ENCODE measurements at regions not wholly inside any gene's neighbourhood (a gene's known extent, or its start where the extent isn't known, plus 50 kb on each side); places are given as distances from the start of the nearest gene placed in this dataset.

DNA sequence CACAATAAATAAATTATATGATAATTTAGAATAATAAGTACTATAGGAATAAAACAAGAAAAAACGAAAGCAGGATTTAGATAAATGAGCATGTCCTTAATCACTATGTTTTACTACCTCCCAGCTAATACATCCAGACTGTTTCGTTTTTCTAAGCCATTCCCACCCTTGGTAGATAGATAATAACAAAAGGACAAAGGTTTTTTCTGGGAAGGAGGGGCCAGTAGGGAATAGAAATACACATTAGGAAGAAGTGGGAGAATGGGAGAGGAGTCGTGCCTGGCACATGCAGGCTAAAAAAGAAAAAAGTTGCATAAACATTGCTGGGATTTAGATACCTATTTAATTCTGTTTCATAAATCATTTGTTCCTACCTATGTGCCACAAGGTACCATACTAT lies 97.1 kb downstream of the MTX3 start:
- TF ChIP-seq, protein P1, sequence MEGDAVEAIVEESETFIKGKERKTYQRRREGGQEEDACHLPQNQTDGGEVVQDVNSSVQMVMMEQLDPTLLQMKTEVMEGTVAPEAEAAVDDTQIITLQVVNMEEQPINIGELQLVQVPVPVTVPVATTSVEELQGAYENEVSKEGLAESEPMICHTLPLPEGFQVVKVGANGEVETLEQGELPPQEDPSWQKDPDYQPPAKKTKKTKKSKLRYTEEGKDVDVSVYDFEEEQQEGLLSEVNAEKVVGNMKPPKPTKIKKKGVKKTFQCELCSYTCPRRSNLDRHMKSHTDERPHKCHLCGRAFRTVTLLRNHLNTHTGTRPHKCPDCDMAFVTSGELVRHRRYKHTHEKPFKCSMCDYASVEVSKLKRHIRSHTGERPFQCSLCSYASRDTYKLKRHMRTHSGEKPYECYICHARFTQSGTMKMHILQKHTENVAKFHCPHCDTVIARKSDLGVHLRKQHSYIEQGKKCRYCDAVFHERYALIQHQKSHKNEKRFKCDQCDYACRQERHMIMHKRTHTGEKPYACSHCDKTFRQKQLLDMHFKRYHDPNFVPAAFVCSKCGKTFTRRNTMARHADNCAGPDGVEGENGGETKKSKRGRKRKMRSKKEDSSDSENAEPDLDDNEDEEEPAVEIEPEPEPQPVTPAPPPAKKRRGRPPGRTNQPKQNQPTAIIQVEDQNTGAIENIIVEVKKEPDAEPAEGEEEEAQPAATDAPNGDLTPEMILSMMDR (IDR thresholded peaks at IDR 0.05; ENCODE audit: control insufficient read depth, insufficient read depth, low read depth, low read length, missing control alignments): no peak
- DNase-seq (ENCODE audit: low read depth): no peak
- H3K4me3 ChIP-seq (ENCODE audit: control insufficient read depth, low read depth, low read length): no peak overlapping the region

DNA sequence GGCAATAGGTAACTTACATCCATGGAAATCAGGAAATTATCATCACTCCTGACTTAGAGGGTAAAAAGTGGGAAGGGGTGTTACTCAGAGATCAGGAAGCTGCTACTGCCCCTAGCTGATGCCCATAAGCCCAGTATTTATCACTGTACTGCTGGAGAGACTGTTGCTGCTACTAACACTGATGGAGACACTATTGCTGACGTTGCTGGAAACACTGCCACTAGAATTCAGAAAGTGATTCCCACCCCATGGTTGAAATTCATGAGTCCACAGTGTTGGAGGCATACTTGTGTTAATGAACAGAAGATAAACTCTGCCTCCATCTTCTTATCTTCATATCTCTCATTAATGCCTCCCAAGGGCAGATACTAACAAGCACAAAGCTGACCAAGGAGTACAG lies 97.6 kb downstream of the MTX3 start:
- DNase-seq (ENCODE audit: low read depth): no peak
- TF ChIP-seq, protein P1 (IDR thresholded peaks at IDR 0.05; ENCODE audit: control insufficient read depth, insufficient read depth, low read depth, low read length, missing control alignments): no peak
- H3K4me3 ChIP-seq (ENCODE audit: control insufficient read depth, low read depth, low read length): no peak overlapping the region

DNA sequence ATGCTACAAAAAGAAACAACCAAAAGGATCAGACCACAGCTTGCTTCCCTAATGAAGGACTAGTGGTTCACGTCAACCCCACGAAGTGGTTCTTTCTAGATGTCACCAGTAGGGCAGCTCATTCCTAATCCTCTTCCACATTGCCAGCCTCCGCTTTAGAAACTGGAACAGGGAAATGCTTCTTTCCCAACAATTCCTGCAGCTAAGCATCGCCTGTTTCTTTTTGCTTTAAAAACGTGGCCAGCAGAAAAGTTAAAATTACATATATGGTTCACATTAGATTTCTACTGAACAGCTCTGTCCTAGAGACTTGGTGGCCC lies 100.2 kb downstream of the MTX3 start:
- DNase-seq (ENCODE audit: low read depth): no peak
- no peak overlapping the region for H3K4me3 ChIP-seq (ENCODE audit: control insufficient read depth, low read depth, low read length)

DNA sequence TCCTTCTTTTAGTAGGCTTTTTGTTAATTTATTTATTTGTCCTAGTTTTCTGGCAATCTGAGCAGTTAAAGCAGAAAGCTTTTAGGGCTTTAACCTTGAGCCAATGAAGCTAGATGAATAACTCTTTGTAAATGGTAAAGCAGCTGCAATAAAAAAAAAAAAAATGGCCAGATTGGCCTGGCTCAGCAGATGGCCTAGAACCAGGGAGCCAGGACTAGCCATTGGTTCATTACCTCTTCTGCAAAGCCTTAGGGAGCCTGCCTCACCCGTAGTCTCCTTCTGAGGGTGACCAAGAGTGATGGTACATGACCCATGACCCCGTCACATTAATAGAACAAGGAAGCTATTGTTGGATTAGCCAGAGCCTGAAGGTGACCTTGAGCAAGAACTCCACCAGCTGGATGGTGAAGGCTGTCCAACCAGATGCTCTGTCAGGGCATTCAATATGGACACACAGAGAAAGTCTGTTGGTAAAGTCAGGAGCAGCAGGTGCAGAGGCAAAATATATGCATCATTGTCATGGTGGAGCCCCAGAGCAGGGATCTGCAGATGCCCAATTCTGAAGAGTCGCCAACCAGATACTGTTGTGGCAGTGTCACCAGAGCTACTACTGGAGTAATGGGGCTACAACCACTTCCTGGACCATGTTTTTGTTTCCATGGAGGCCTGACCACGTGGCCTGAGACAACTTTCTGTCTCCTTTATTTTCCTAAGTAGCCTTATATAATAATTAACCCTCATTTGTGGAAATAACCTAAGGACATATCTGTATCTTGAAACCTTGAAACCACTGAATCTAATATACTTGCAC lies 100.7 kb downstream of the MTX3 start:
- no peak overlapping the region for H3K4me3 ChIP-seq (ENCODE audit: control insufficient read depth, low read depth, low read length)
- TF ChIP-seq, protein P1 (IDR thresholded peaks at IDR 0.05; ENCODE audit: control insufficient read depth, insufficient read depth, low read depth, low read length, missing control alignments): no peak
- no peak for DNase-seq (ENCODE audit: low read depth)

More for the DNA sequence above, 100.2 kb downstream of the MTX3 start:
- TF ChIP-seq, protein P1 (IDR thresholded peaks at IDR 0.05; ENCODE audit: control insufficient read depth, insufficient read depth, low read depth, low read length, missing control alignments): no peak

DNA sequence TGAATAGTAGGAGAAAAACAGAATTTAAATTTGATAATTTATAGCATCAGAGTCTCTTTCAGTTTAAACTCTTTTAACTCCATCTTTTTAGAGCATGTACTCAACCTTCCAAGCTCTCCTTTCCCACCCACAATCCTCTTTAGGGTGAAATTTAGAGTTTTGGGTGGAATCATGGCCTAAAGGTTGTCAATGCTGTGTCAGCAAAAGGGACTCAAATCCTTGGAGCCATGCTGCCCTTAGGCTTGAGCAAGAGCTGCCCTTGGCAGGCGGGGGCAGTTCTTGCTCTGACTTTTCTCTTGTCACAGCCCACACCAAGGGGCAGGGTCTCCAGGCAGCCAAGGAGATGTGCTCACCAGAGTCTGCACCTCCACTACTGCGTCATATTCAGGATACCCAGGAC lies 102.4 kb downstream of the MTX3 start:
- no peak for DNase-seq (ENCODE audit: low read depth)
- H3K4me3 ChIP-seq (ENCODE audit: control insufficient read depth, low read depth, low read length): no peak overlapping the region
- TF ChIP-seq, protein P1 (IDR thresholded peaks at IDR 0.05; ENCODE audit: control insufficient read depth, insufficient read depth, low read depth, low read length, missing control alignments): no peak

DNA sequence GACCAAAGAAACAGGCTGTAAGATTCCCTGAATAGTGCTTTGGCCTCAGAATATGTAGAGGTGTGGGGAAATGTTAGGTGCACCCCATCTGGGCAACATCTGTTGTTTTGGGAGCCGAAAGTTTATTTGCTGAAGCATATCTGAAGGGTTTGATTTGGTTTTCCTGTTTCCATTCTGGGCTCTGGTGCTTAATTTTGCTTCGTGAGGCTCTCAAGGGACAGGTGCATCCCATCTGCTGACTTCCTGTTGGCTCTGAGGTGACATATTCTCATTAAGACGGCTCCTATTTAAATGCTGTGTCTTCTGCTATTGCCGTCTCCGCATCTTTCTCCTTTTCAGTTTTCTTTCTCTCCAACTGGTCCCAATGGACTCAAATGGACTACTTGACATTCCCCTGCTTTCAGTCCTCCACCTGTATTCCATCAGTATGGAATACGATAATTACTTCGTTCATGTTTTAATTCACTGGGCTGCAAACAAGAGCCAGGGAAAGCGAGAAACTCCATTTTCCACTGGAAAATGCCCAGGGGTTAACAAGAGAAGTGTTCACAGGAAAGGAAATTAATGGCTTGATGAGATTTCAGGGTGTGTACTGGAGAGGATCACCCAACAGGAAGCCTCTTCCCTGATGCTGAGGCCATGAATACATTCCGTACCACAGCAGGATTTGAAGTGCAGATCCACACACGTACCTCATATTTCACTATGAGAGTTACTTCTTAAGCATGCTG lies 104.0 kb downstream of the MTX3 start:
- TF ChIP-seq, protein P1 (IDR thresholded peaks at IDR 0.05; ENCODE audit: control insufficient read depth, insufficient read depth, low read depth, low read length, missing control alignments): no peak
- DNase-seq (ENCODE audit: low read depth): no peak
- H3K4me3 ChIP-seq (ENCODE audit: control insufficient read depth, low read depth, low read length): no peak overlapping the region

All from AG09309 (cell line).